ENCODE measurements at regions not wholly inside any gene's neighbourhood (a gene's known extent, or its start where the extent isn't known, plus 50 kb on each side); places are given as distances from the start of the nearest gene placed in this dataset.

DNA sequence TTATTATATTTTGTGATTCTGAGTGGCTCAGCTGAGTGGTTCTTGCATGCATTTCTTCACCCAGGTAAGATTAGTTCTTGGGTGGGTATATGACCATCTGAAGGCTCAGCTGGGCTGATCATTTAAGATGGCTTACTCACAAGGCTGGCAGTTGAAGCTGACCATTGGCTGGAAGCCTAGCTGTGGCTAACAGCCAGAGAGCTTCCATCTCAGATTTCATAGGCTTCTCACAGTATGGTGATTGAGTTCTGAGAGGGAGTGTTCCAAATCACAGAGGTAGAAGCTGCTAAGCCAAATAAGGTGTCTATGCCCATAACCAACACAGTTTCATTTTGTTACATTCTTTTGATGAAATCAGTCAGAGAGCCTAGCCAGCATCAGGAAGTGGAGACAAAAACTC lies 117.4 kb upstream of the RPRM start:
- H3K27ac ChIP-seq = no peak overlapping the region
- no peaks in the 10 kb centered on the region for H3K27me3 ChIP-seq
- H3K36me3 ChIP-seq = no peaks in the 10 kb centered on the region
- no peaks in the 10 kb centered on the region for H3K4me1 ChIP-seq
- ATAC-seq (no peak), DNase-seq (no peak)
- no peak overlapping the region for H3K4me3 ChIP-seq
- no peaks in the 10 kb centered on the region for H3K9me3 ChIP-seq
- TF ChIP-seq, protein P1, sequence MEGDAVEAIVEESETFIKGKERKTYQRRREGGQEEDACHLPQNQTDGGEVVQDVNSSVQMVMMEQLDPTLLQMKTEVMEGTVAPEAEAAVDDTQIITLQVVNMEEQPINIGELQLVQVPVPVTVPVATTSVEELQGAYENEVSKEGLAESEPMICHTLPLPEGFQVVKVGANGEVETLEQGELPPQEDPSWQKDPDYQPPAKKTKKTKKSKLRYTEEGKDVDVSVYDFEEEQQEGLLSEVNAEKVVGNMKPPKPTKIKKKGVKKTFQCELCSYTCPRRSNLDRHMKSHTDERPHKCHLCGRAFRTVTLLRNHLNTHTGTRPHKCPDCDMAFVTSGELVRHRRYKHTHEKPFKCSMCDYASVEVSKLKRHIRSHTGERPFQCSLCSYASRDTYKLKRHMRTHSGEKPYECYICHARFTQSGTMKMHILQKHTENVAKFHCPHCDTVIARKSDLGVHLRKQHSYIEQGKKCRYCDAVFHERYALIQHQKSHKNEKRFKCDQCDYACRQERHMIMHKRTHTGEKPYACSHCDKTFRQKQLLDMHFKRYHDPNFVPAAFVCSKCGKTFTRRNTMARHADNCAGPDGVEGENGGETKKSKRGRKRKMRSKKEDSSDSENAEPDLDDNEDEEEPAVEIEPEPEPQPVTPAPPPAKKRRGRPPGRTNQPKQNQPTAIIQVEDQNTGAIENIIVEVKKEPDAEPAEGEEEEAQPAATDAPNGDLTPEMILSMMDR (IDR thresholded peaks at IDR 0.05) = no peak
- intact Hi-C loops (cut with DNase I) = no loop called here

DNA sequence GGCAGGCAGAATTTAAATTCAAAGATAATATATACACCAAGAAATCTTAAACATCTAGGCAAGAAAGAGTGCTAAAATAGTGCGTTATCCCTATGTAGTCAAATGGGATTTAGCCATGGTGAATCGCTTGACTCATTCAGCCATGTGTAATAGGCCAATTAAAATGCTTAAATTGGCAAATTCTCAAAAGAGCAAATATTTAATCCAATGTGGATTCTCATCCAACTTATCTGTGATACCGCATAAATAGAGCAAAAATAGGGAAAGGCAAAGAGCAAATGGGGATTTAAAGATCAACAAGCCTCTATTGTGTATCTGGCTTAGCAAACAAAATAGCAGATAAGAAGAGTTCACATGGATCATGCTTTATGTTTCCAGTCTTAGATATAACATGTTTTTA lies 123.2 kb upstream of the RPRM start:
- H3K4me3 ChIP-seq = no peak overlapping the region
- no peaks in the 10 kb centered on the region for H3K9me3 ChIP-seq
- ATAC-seq = no peak
- DNase-seq = no peak
- H3K27me3 ChIP-seq = no peaks in the 10 kb centered on the region
- no peaks in the 10 kb centered on the region for H3K36me3 ChIP-seq
- TF ChIP-seq, protein P1 (IDR thresholded peaks at IDR 0.05) = no peak
- intact Hi-C loops (cut with DNase I) = no loop called here
- H3K4me1 ChIP-seq = no peaks in the 10 kb centered on the region
- H3K27ac ChIP-seq = no peak overlapping the region

DNA sequence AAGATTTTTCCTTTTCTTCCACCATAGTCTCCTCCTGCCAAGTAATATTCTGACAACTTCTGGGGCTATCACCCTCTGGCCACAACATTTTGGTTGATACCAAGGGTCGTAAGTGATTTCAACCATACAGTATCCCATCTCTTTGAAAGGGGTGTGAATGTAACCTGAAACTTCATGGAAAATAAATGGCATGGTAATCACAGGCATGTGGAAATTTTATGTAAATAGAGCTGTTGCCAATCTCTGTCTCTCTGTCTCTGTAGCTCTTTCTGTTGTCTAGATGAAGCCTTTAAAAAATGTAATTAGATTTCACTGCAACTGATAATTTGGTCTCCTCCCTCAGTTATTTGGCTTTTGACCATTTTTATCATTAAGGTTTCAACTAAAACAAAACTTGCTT lies 125.6 kb upstream of the RPRM start:
- Histone ChIP-seq H3K9me3 (no peaks in the 10 kb centered on the region), H3K4me3 (no peak overlapping the region), H3K27ac (no peak overlapping the region), H3K4me1 (no peaks in the 10 kb centered on the region), H3K36me3 (no peaks in the 10 kb centered on the region), H3K27me3 (no peaks in the 10 kb centered on the region)
- TF ChIP-seq, protein P1 (IDR thresholded peaks at IDR 0.05) = no peak
- DNase-seq = no peak
- no peak for ATAC-seq
- intact Hi-C loops (cut with DNase I) = no loop called here

DNA sequence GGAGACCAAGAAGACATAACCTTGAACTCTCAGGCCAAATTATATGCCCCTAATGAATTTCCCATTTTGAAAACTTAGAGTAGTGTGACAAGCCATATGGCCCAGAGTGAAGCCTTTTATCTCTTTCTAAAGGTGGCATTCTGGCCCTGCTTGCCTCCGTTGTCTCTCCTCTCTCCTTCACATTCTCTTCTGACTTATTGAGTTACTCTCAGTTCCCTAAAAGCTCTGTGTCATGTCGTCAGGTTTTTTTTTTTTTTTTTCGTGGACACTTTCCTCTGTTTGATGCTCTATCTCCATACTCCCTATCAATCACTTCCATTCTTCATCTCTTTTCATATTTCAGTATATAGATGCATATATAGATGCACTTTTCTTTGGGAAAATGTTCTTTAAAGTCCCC lies 128.1 kb upstream of the RPRM start:
- Histone ChIP-seq H3K9me3 (no peaks in the 10 kb centered on the region), H3K27ac (no peak overlapping the region), H3K4me1 (no peaks in the 10 kb centered on the region), H3K36me3 (no peaks in the 10 kb centered on the region), H3K27me3 (no peaks in the 10 kb centered on the region), H3K4me3 (no peak overlapping the region)
- DNase-seq (no peak), ATAC-seq (no peak)
- TF ChIP-seq, protein P1 (IDR thresholded peaks at IDR 0.05) = no peak
- intact Hi-C loops (cut with DNase I) = no loop called here

DNA sequence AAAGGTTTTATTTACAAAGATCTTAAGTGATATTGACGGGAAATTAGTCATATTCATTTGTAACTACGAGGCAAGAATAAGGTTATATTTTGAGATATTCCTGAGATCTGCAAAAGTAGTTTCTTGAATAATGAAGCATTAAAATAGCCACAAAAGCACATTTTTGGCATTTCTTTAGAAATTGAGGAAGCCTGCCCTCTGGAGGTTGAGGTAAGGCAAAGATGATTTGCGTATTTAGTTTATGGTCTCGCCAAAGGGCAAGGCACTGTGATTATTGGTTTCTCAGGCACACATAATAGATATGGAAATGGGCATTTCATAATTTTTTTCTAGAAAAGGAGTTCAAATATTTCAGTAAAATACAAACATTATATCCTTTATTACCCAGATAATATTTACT lies 143.7 kb upstream of the RPRM start:
- no peak for DNase-seq
- Histone ChIP-seq H3K9me3 (no peaks in the 10 kb centered on the region), H3K4me3 (no peak overlapping the region), H3K27me3 (no peaks in the 10 kb centered on the region), H3K36me3 (no peaks in the 10 kb centered on the region), H3K4me1 (no peaks in the 10 kb centered on the region), H3K27ac (no peak overlapping the region)
- TF ChIP-seq, protein P1 (IDR thresholded peaks at IDR 0.05) = no peak
- no peak for ATAC-seq
- intact Hi-C loops (cut with DNase I) = no loop called here

DNA sequence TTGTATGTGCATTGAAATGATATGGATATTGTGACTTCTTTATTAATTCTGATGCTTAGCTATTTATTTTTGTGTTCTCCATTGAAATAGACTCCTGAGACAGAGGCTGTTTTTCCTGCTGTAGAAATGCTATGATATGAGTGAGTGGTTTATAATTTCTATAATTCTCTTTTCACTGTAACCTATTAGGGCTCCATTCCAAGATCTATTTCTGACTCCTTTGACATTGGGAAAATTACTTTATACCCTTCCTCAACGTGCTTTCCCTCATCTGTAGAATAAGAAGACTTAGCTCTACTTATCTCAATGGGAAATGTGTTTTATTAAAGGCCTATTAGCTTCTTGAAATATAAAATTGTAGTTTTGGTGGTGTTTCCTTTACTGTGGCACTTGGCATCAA lies 144.5 kb upstream of the RPRM start:
- ATAC-seq = no peak
- TF ChIP-seq, protein P1 (IDR thresholded peaks at IDR 0.05) = no peak
- intact Hi-C loops (cut with DNase I) = no loop called here
- Histone ChIP-seq H3K27me3 (no peaks in the 10 kb centered on the region), H3K36me3 (no peaks in the 10 kb centered on the region), H3K27ac (no peak overlapping the region), H3K4me3 (no peak overlapping the region), H3K9me3 (no peaks in the 10 kb centered on the region), H3K4me1 (no peaks in the 10 kb centered on the region)
- DNase-seq = no peak
